Mesothelial cell of epicardium (in vitro differentiated cells): ENCODE measurements at regions not wholly inside any gene's neighbourhood (a gene's known extent, or its start where the extent isn't known, plus 50 kb on each side); places are given as distances from the start of the nearest gene placed in this dataset.

Source experiments
- DNase-seq, 2 experiments: peaks; one replicate each; pipeline ENCODE4 v3.0.0; 2021; ENCODE audit warnings: low spot score in 2 of 2; ENCODE audit not compliant: unreplicated experiment in 2 of 2
- H3K27ac Mint-ChIP-seq: 2 replicates; pipeline ENCODE4 v1.8.0; 2021; ENCODE audit warnings: mixed read lengths
- H3K27me3 Mint-ChIP-seq: 2 replicates; pipeline ENCODE4 v1.8.0; 2021; ENCODE audit warnings: low read depth, mixed read lengths
- H3K36me3 Mint-ChIP-seq: 2 replicates; pipeline ENCODE4 v1.8.0; 2021; ENCODE audit warnings: mixed read lengths
- H3K4me1 Mint-ChIP-seq: 2 replicates; pipeline ENCODE4 v1.8.0; 2021; ENCODE audit warnings: mixed read lengths
- H3K4me3 Mint-ChIP-seq: 2 replicates; pipeline ENCODE4 v1.8.0; 2021; ENCODE audit warnings: mild to moderate bottlenecking, moderate library complexity, mixed read lengths
- H3K9me3 Mint-ChIP-seq: 2 replicates; pipeline ENCODE4 v1.8.0; 2021; ENCODE audit warnings: mixed read lengths
- TF ChIP-seq, protein P1 (sequence below): fragments of 200-600 bp; sonication (generic); IDR thresholded peaks from one replicate; pipeline ENCODE4 v1.5.0; 2021; ENCODE audit warnings: antibody characterized with exemption; ENCODE audit not compliant: unreplicated experiment

GRCh38 chrX:40265936-40266335 lies 168.2 kb upstream of the BCOR start:
- no peaks in the 10 kb centered on the region for H3K36me3 Mint-ChIP-seq
- TF ChIP-seq, protein P1, sequence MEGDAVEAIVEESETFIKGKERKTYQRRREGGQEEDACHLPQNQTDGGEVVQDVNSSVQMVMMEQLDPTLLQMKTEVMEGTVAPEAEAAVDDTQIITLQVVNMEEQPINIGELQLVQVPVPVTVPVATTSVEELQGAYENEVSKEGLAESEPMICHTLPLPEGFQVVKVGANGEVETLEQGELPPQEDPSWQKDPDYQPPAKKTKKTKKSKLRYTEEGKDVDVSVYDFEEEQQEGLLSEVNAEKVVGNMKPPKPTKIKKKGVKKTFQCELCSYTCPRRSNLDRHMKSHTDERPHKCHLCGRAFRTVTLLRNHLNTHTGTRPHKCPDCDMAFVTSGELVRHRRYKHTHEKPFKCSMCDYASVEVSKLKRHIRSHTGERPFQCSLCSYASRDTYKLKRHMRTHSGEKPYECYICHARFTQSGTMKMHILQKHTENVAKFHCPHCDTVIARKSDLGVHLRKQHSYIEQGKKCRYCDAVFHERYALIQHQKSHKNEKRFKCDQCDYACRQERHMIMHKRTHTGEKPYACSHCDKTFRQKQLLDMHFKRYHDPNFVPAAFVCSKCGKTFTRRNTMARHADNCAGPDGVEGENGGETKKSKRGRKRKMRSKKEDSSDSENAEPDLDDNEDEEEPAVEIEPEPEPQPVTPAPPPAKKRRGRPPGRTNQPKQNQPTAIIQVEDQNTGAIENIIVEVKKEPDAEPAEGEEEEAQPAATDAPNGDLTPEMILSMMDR = no peak
- H3K27me3 Mint-ChIP-seq = no peaks in the 10 kb centered on the region
- no peak overlapping the region for H3K27ac Mint-ChIP-seq
- H3K4me1 Mint-ChIP-seq = peaks cover 14% of the 10 kb centered on the region
- H3K4me3 Mint-ChIP-seq = peak overlapping the region; percentile 30
- no peaks in the 10 kb centered on the region for H3K9me3 Mint-ChIP-seq
- no peak for DNase-seq

DNA sequence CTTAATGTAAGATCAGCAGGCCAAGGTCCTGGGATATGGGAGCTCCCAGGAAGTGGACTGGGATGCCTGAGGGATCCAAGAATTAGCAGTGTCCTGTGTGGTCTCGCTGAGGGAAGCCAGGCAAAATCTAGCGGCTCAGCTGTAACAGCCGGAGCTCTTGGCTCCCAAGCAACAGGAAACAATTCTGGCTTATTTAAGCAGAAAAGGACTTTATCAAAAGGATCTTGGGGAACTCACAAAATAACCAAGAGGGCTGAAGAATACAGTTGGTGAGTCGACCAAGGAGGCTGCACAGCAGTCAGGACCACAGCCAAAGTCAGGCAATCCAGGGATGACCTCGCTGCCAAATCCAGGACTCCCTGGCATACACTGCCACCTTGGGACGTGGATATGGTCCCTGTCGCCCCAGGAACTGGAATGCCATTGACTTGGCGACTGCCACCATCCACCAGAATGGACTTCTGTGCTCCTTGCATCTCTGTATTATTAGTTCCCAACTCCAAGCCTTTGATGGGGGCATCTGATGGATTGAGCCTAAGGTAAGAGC lies 165.3 kb upstream of the BCOR start:
- Mint-ChIP-seq H3K4me3 (no peak overlapping the region), H3K4me1 (peaks cover 14% of the 10 kb centered on the region), H3K27ac (peak overlapping the region; percentile 56), H3K27me3 (no peaks in the 10 kb centered on the region), H3K36me3 (no peaks in the 10 kb centered on the region), H3K9me3 (peaks cover 3% of the 10 kb centered on the region)
- no peak for DNase-seq
- TF ChIP-seq, protein P1 = no peak

GRCh38 chrX:40262157-40263013 lies 164.6 kb upstream of the BCOR start:
- H3K27me3 Mint-ChIP-seq = no peaks in the 10 kb centered on the region
- H3K9me3 Mint-ChIP-seq = peaks cover 3% of the 10 kb centered on the region
- H3K27ac Mint-ChIP-seq = peak overlapping the region; percentile 56
- no peak for DNase-seq
- TF ChIP-seq, protein P1 = no peak
- H3K36me3 Mint-ChIP-seq = no peaks in the 10 kb centered on the region
- H3K4me3 Mint-ChIP-seq = no peak overlapping the region
- H3K4me1 Mint-ChIP-seq = peaks cover 13% of the 10 kb centered on the region

- Mint-ChIP-seq H3K27me3 (no peaks in the 10 kb centered on the region), H3K36me3 (no peaks in the 10 kb centered on the region), H3K4me1 (peaks cover 11% of the 10 kb centered on the region), H3K27ac (no peak overlapping the region), H3K9me3 (peaks cover 3% of the 10 kb centered on the region), H3K4me3 (no peak overlapping the region)
- no peak for DNase-seq
- TF ChIP-seq, protein P1 = no peak
Observed at GRCh38 chrX:40261833-40262156, 164.0 kb upstream of the BCOR start.

- TF ChIP-seq, protein P1 = no peak
- no peak for DNase-seq
- Mint-ChIP-seq H3K36me3 (no peaks in the 10 kb centered on the region), H3K4me1 (peaks cover 9% of the 10 kb centered on the region), H3K4me3 (no peak overlapping the region), H3K27ac (no peak overlapping the region), H3K27me3 (no peaks in the 10 kb centered on the region), H3K9me3 (peaks cover 7% of the 10 kb centered on the region)
Observed at GRCh38 chrX:40260146-40260747, 162.5 kb upstream of the BCOR start.
